ENCODE measurements at regions not wholly inside any gene's neighbourhood (a gene's known extent, or its start where the extent isn't known, plus 50 kb on each side); places are given as distances from the start of the nearest gene placed in this dataset.

DNA sequence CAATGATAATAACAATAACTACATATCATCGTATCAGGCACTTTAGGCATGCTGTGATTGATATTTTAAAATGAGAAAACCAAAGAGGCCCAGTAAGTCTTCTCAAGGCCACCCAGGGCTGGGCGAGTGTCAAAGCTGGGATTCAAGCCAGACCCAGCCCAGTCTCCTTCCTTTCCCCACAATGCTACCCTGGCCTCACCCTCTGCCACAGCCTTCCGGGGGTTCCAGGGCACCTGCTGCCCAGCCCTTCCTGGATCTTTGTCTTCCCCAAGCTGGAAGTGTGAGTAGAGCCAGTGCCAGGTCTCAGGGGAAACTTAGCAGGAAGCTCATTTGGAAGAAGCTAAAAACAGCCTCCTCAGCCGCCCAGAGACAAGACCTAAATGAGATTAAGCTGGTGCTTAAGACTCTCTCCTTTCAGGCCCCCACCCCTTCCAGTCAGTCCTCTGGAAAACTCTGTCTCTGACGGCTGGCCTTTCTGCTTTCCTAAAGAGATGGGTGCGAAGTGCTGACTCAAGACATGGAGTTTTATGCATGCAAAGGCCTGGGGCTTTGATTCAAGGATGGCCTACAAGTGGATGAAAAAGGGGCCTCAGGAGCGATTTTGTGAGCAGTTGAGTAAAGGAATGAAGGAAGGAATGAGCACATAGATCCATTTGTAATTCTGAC, 184.2 kb downstream of the KCNA5 start:
- TF ChIP-seq CTCF (IDR thresholded peaks at IDR 0.05) (no peak), POLR2A (IDR thresholded peaks at IDR 0.05) (no peak)

Data from ovary (tissue), 3 donors.